ENCODE measurements at regions not wholly inside any gene's neighbourhood (a gene's known extent, or its start where the extent isn't known, plus 50 kb on each side); places are given as distances from the start of the nearest gene placed in this dataset.

- Histone ChIP-seq H2AFZ (ENCODE audit: low read depth, low read length) (no peak overlapping the region), H3K79me2 (ENCODE audit: control insufficient read depth, insufficient read depth, low read length) (no peaks in the 10 kb centered on the region), H3K9me1 (replicated peaks; ENCODE audit: control insufficient read depth, extremely low read depth, insufficient read depth, low read length) (no peaks in the 10 kb centered on the region), H3K27ac (ENCODE audit: insufficient read depth, low read depth, low read length) (no peak overlapping the region), H3K4me3 (replicated peaks in 1 of 3; ENCODE audit: insufficient read depth in 1 of 3, low read depth in 1 of 3, low read length in 3 of 3) (no peak overlapping the region), H3K36me3 (ENCODE audit: control insufficient read depth in 2 of 2, extremely low read depth in 1 of 2, insufficient read depth in 2 of 2, low read length in 2 of 2) (no peaks in the 10 kb centered on the region), H3K9ac (replicated peaks; ENCODE audit: extremely low read depth, insufficient read depth, low read length) (no peak overlapping the region), H3K27me3 (ENCODE audit: control insufficient read depth in 2 of 2, insufficient read depth in 2 of 2, low read length in 2 of 2) (no peaks in the 10 kb centered on the region), H4K20me1 (replicated peaks; ENCODE audit: control insufficient read depth, extremely low read depth, insufficient read depth, low read length) (no peaks in the 10 kb centered on the region), H3K4me1 (ENCODE audit: control insufficient read depth, extremely low read depth, insufficient read depth, low read length) (no peaks in the 10 kb centered on the region), H3K4me2 (ENCODE audit: insufficient read depth, low read length) (no peak overlapping the region), H3K9me3 (replicated peaks; ENCODE audit: control insufficient read depth, insufficient read depth, low read length) (no peaks in the 10 kb centered on the region)
- dilution Hi-C loops (cut with MboI; ENCODE audit: extremely low pct_ligation_motif_present, low sequenced_read_pairs) (no loop called here), intact Hi-C loops (cut with micrococcal nuclease) (no loop called here)
- ChIA-PET CTCF (no interaction called here), POLR2A (no interaction called here)
- BruUV-seq (replicated peaks) = no TSS peak
- FAIRE-seq (no peak), DNase-seq (ENCODE audit: low read depth, low spot score) (no peak)
- TF ChIP-seq EZH2 (IDR thresholded peaks at IDR 0.05; ENCODE audit: borderline replicate concordance, low read depth, low read length, severe bottlenecking) = no peak
- no peak for TF ChIP-seq CTCF (IDR thresholded peaks at IDR 0.05; ENCODE audit: extremely low read depth in 1 of 2, insufficient read depth in 1 of 2, low read depth in 1 of 2, low read length in 2 of 2)
- no peak for TF ChIP-seq JUN (IDR thresholded peaks at IDR 0.05; ENCODE audit: borderline replicate concordance, insufficient read depth, insufficient read length, low read depth)
- no peak for TF ChIP-seq GATA2 (IDR thresholded peaks at IDR 0.05; ENCODE audit: insufficient read depth, insufficient read length, low read depth, low read length)
- no peak for TF ChIP-seq MAX (IDR thresholded peaks at IDR 0.05; ENCODE audit: insufficient read depth, insufficient read length)
- TF ChIP-seq POLR2A (IDR thresholded peaks at IDR 0.05; ENCODE audit: low read depth, low read length) = no peak
- no peak for TF ChIP-seq POLR2AphosphoS5 (IDR thresholded peaks at IDR 0.05; ENCODE audit: insufficient read depth, low read depth, low read length)
- no peak for TF ChIP-seq MYC (IDR thresholded peaks at IDR 0.05; ENCODE audit: low read depth, low read length)
- no peak for TF ChIP-seq FOS (IDR thresholded peaks at IDR 0.05; ENCODE audit: borderline replicate concordance, insufficient read depth, low read length)
Measured at GRCh38 chr14:56716705-56717104, 93.6 kb downstream of the OTX2 start.
